SK-N-SH (cell line): ENCODE measurements at regions not wholly inside any gene's neighbourhood (a gene's known extent, or its start where the extent isn't known, plus 50 kb on each side); places are given as distances from the start of the nearest gene placed in this dataset.

ENCODE experiments used
- CTCF ChIA-PET: fragments of 300-600, 350-600 bp; formaldehyde crosslinking; extraction: SDS; loops from one replicate; lab custom pipeline; 2021; lab: Yijun Ruan, JAX
- POLR2A ChIA-PET: fragments of 350-600 bp; sonication (Branson Sonifier 250); formaldehyde crosslinking; extraction: SDS; loops from one replicate; lab custom pipeline; 2020; ENCODE audit warnings: antibody characterized with exemption, inconsistent platforms; lab: Yijun Ruan, JAX
- DNase-seq: peaks from one replicate; pipeline ENCODE4 v3.0.0; 2012
- H2AFZ ChIP-seq: fragments of 200-600 bp; sonication (generic); 2 replicates; pipeline ENCODE4 v1.8.1; 2016; ENCODE audit warnings: antibody characterized with exemption, mild to moderate bottlenecking, low read depth
- H3F3A ChIP-seq: fragments of 200-600 bp; sonication (generic); replicated peaks from 2 replicates; pipeline ENCODE3; 2016; ENCODE audit warnings: antibody characterized with exemption, mild to moderate bottlenecking; ENCODE audit not compliant: insufficient read depth
- H3K27ac ChIP-seq, 2 experiments: fragments of 200-500 bp in 1 of 2; fragments of 200-600 bp in 1 of 2; sonication (Bioruptor generic) in 1 of 2; sonication (generic), shearing (Covaris generic) in 1 of 2; 2 replicates each; pipeline versions ENCODE4 v1.5.1 to v1.6.1; 2014 to 2016; ENCODE audit warnings: low read depth in 2 of 2, inconsistent platforms in 1 of 2, low read length in 1 of 2, mild to moderate bottlenecking in 1 of 2, mixed read lengths in 1 of 2
- H3K27me3 ChIP-seq: fragments of 200-600 bp; sonication (generic), shearing (Covaris generic); 2 replicates; pipeline ENCODE4 v1.6.1; 2016; ENCODE audit warnings: mixed run types; ENCODE audit not compliant: insufficient read depth
- H3K36me3 ChIP-seq, 2 experiments: fragments of 200-500 bp in 1 of 2; fragments of 200-600 bp in 1 of 2; sonication (Bioruptor generic) in 1 of 2; sonication (generic) in 1 of 2; replicated peaks in 1 of 2; 2 replicates each; pipeline versions ENCODE3 to v1.5.1; 2014 to 2016; ENCODE audit warnings: low read length in 1 of 2, mild to moderate bottlenecking in 1 of 2; ENCODE audit not compliant: insufficient read depth in 2 of 2, control insufficient read depth in 1 of 2
- H3K4me1 ChIP-seq, 2 experiments: fragments of 200-500 bp in 1 of 2; fragments of 200-600 bp in 1 of 2; sonication (Bioruptor generic) in 1 of 2; sonication (generic), shearing (Covaris generic) in 1 of 2; 2 replicates each; pipeline versions ENCODE4 v1.5.1 to v1.6.1; 2014 to 2016; ENCODE audit warnings: low read depth in 1 of 2, low read length in 1 of 2, mixed run types in 1 of 2; ENCODE audit not compliant: insufficient read depth in 2 of 2, control insufficient read depth in 1 of 2
- H3K4me2 ChIP-seq: fragments of 200-600 bp; sonication (generic), shearing (Covaris generic); 2 replicates; pipeline ENCODE4 v1.6.1; 2017; ENCODE audit warnings: mixed run types
- H3K4me3 ChIP-seq, 2 experiments: fragments of 200-500 bp in 1 of 2; fragments of 200-600 bp in 1 of 2; sonication (Bioruptor generic) in 1 of 2; sonication (generic), shearing (Covaris generic) in 1 of 2; 2 replicates each; pipeline versions ENCODE4 v1.5.1 to v1.8.1; 2014 to 2016; ENCODE audit warnings: low read depth in 2 of 2, inconsistent platforms in 1 of 2, low read length in 1 of 2, mild to moderate bottlenecking in 1 of 2, mixed read lengths in 1 of 2, moderate library complexity in 1 of 2
- H3K79me2 ChIP-seq: fragments of 200-600 bp; sonication (generic); 2 replicates; pipeline ENCODE4 v1.8.1; 2017; ENCODE audit warnings: mild to moderate bottlenecking; ENCODE audit not compliant: insufficient read depth
- H3K9ac ChIP-seq: fragments of 200-600 bp; sonication (generic); 2 replicates; pipeline ENCODE4 v1.6.1; 2017; ENCODE audit warnings: mixed run types
- H3K9me2 ChIP-seq: fragments of 200-600 bp; sonication (generic); 2 replicates; pipeline ENCODE4 v1.6.1; 2017; ENCODE audit warnings: mixed run types
- H3K9me3 ChIP-seq: fragments of 200-600 bp; sonication (generic); 2 replicates; pipeline ENCODE4 v1.6.1; 2017; ENCODE audit warnings: mixed run types, mild to moderate bottlenecking, moderate library complexity
- H4K20me1 ChIP-seq: fragments of 200-600 bp; sonication (generic); 2 replicates; pipeline ENCODE4 v1.6.1; 2017; ENCODE audit warnings: mild to moderate bottlenecking, mixed run types; ENCODE audit not compliant: insufficient read depth
- CHD2 ChIP-seq: fragments of 150-350 bp; IDR thresholded peaks from 2 replicates; pipeline ENCODE4 v1.6.1; 2018; ENCODE audit warnings: low read length; ENCODE audit not compliant: partially characterized antibody
- ELF1 ChIP-seq: IDR thresholded peaks from 2 replicates; pipeline ENCODE4 v1.4.0; 2012
- EP300 ChIP-seq, 2 experiments: IDR thresholded peaks; 2 replicates each; pipeline versions ENCODE4 v1.4.0 to v1.6.1; 2012; ENCODE audit warnings: borderline replicate concordance in 1 of 2, low read depth in 1 of 2, low read length in 1 of 2
- EZH2phosphoT487 ChIP-seq: fragments of 200-600 bp; sonication (generic); IDR thresholded peaks from 2 replicates; pipeline ENCODE4 v1.6.1; 2017; ENCODE audit warnings: low read depth, mixed run types, mild to moderate bottlenecking, antibody characterized with exemption, moderate library complexity, borderline replicate concordance
- FOSL2 ChIP-seq: IDR thresholded peaks from 2 replicates; pipeline ENCODE4 v1.4.0; 2012; ENCODE audit warnings: low read depth, mild to moderate bottlenecking, moderate library complexity, borderline replicate concordance
- FOXM1 ChIP-seq: IDR thresholded peaks from 2 replicates; pipeline ENCODE4 v1.4.0; 2012; ENCODE audit warnings: low read depth, mild to moderate bottlenecking
- GABPA ChIP-seq: IDR thresholded peaks from 2 replicates; pipeline ENCODE4 v1.4.0; 2012; ENCODE audit warnings: low read depth, mild to moderate bottlenecking
- JUND ChIP-seq: IDR thresholded peaks from 2 replicates; pipeline ENCODE4 v1.4.0; 2012
- MEF2A ChIP-seq: IDR thresholded peaks from 2 replicates; pipeline ENCODE4 v1.4.0; 2012; ENCODE audit warnings: low read depth, borderline replicate concordance
- NFIC ChIP-seq: IDR thresholded peaks from 2 replicates; pipeline ENCODE4 v1.4.0; 2012; ENCODE audit warnings: borderline replicate concordance
- POLR2AphosphoS5 ChIP-seq: IDR thresholded peaks from 2 replicates; pipeline ENCODE4 v1.6.1; 2012; ENCODE audit warnings: low read depth, low read length
- RAD21 ChIP-seq: IDR thresholded peaks from 2 replicates; pipeline ENCODE4 v1.6.1; 2012; ENCODE audit warnings: mild to moderate bottlenecking, low read length
- REST ChIP-seq: IDR thresholded peaks from 2 replicates; pipeline ENCODE4 v1.6.1; 2012; ENCODE audit warnings: mild to moderate bottlenecking, low read depth, low read length, moderate library complexity
- RFX5 ChIP-seq: IDR thresholded peaks from 2 replicates; pipeline ENCODE4 v1.6.1; 2012; ENCODE audit warnings: mild to moderate bottlenecking, improper control_type of control experiment, low read length
- RXRA ChIP-seq: IDR thresholded peaks from 2 replicates; pipeline ENCODE4 v1.4.0; 2012; ENCODE audit warnings: low read depth, mild to moderate bottlenecking, borderline replicate concordance
- SIN3A ChIP-seq: IDR thresholded peaks from 2 replicates; pipeline ENCODE4 v1.6.1; 2012; ENCODE audit warnings: low read depth, mild to moderate bottlenecking, low read length, moderate library complexity, borderline replicate concordance
- SMC3 ChIP-seq: IDR thresholded peaks from 2 replicates; pipeline ENCODE4 v1.6.1; 2012; ENCODE audit warnings: low read depth, low read length, improper control_type of control experiment
- TAF1 ChIP-seq: IDR thresholded peaks from 2 replicates; pipeline ENCODE4 v1.6.1; 2012; ENCODE audit warnings: low read depth, mild to moderate bottlenecking, low read length, moderate library complexity, borderline replicate concordance
- TCF12 ChIP-seq: IDR thresholded peaks from 2 replicates; pipeline ENCODE4 v1.4.0; 2012
- USF1 ChIP-seq: IDR thresholded peaks from 2 replicates; pipeline ENCODE4 v1.4.0; 2012; ENCODE audit warnings: low read depth, borderline replicate concordance
- YY1 ChIP-seq: IDR thresholded peaks from 2 replicates; pipeline ENCODE4 v1.4.0; 2012; ENCODE audit warnings: low read depth, mild to moderate bottlenecking
- WGBS: methylation state at CpG from one replicate; pipeline ENCODE4 v1.1.6; 2017; ENCODE audit warnings: low lambda C conversion rate; 5-methylcytosine and 5-hydroxymethylcytosine counted together

GRCh38 chr11:23542189-23542588 is 681.9 kb upstream of the CCDC179 start:
- Histone ChIP-seq H3K27ac (no peak overlapping the region), H3K9me3 (no peaks in the 10 kb centered on the region), H3K9me2 (no peaks in the 10 kb centered on the region), H3F3A (no peaks in the 10 kb centered on the region), H3K9ac (no peak overlapping the region), H3K36me3 (no peaks in the 10 kb centered on the region), H3K79me2 (no peaks in the 10 kb centered on the region), H3K27me3 (no peaks in the 10 kb centered on the region), H3K4me3 (no peak overlapping the region), H4K20me1 (no peaks in the 10 kb centered on the region), H3K4me1 (no peaks in the 10 kb centered on the region; a peak in 1 of 4 replicates), H2AFZ (no peak overlapping the region), H3K4me2 (no peak overlapping the region)
- POLR2A ChIA-PET = no interaction called here
- 64% methylated on average over 1 of the region's 1 CpG for WGBS
- DNase-seq = no peak
- no peak for TF ChIP-seq ELF1
- TF ChIP-seq SIN3A = no peak
- no peak for TF ChIP-seq RXRA
- TF ChIP-seq EP300 (IDR thresholded peaks at IDR 0.05; ENCODE audit: borderline replicate concordance in 1 of 2, low read depth in 1 of 2, low read length in 1 of 2) = no peak
- CTCF ChIA-PET = interaction anchor here (0.8 kb wide), 2 partner anchors 16 to 428 kb away, joined by 3 to 4 read pairs; no protein-coding TSS in a partner anchor

- no peak overlapping the region for H2AFZ ChIP-seq
- H3F3A ChIP-seq = no peaks in the 10 kb centered on the region
- no peaks in the 10 kb centered on the region for H3K9me3 ChIP-seq
- H3K4me2 ChIP-seq = no peak overlapping the region
- H3K79me2 ChIP-seq = no peaks in the 10 kb centered on the region
- ChIA-PET CTCF (no interaction called here), POLR2A (no interaction called here)
- TF ChIP-seq EZH2phosphoT487 (no peak), TAF1 (no peak), REST (no peak), CHD2 (no peak), USF1 (no peak), JUND (no peak), FOSL2 (no peak), FOXM1 (no peak), TCF12 (no peak), YY1 (no peak), RAD21 (no peak), POLR2AphosphoS5 (no peak), RFX5 (no peak), NFIC (no peak), GABPA (no peak), SMC3 (no peak), MEF2A (no peak)
- H3K9ac ChIP-seq = no peak overlapping the region
- no peaks in the 10 kb centered on the region for H4K20me1 ChIP-seq
- no peaks in the 10 kb centered on the region; a peak in 1 of 4 replicates for H3K4me1 ChIP-seq
- DNase-seq = no peak
- H3K9me2 ChIP-seq = no peaks in the 10 kb centered on the region
- no peak overlapping the region for H3K4me3 ChIP-seq
- no peaks in the 10 kb centered on the region for H3K27me3 ChIP-seq
- H3K27ac ChIP-seq = no peak overlapping the region
- no peaks in the 10 kb centered on the region for H3K36me3 ChIP-seq
- 81% methylated on average over 3 of the region's 3 CpGs for WGBS
Observed at GRCh38 chr11:23542816-23543215, 682.5 kb upstream of the CCDC179 start.
